HG02981 (cell line): ENCODE measurements at regions not wholly inside any gene's neighbourhood (a gene's known extent, or its start where the extent isn't known, plus 50 kb on each side); places are given as distances from the start of the nearest gene placed in this dataset.
"Not testable (repeated sequence)": the region's sequence is repeated elsewhere in the genome, so short reads cannot be mapped to it uniquely, and the experiment has no call there.

Source experiments
- ATAC-seq: cut with Tn5 transposase; IDR thresholded peaks from one replicate; pipeline ENCODE4 v1.9.1; 2021; ENCODE audit warnings: mild to moderate bottlenecking, moderate library complexity; ENCODE audit not compliant: unreplicated experiment

- no peak for ATAC-seq
Measured at GRCh38 chr15:70242951-70243685, 145.4 kb upstream of the TLE3 start.

- no peak for ATAC-seq
Measured at GRCh38 chr15:70241561-70242320, 144.0 kb upstream of the TLE3 start.

- no peak for ATAC-seq
Measured at GRCh38 chr15:70240820-70241430, 143.2 kb upstream of the TLE3 start.

- no peak for ATAC-seq
Measured at GRCh38 chr15:70240082-70240481, 142.4 kb upstream of the TLE3 start.

- ATAC-seq: no peak
Measured at GRCh38 chr15:70238917-70239316, 141.2 kb upstream of the TLE3 start.

- no peak for ATAC-seq
Measured at GRCh38 chr15:70237626-70238025, 139.9 kb upstream of the TLE3 start.

- ATAC-seq: no peak
Measured at GRCh38 chr15:70236341-70237086, 138.8 kb upstream of the TLE3 start.

- ATAC-seq: no peak
Measured at GRCh38 chr15:70235347-70235746, 137.6 kb upstream of the TLE3 start.

GRCh38 chr15:70234256-70234905, 136.7 kb upstream of the TLE3 start:
- no peak for ATAC-seq

GRCh38 chr15:70231484-70231883, 133.8 kb upstream of the TLE3 start:
- ATAC-seq: no peak

- ATAC-seq: not testable (repeated sequence)
Measured at GRCh38 chr15:70227918-70228317, 130.2 kb upstream of the TLE3 start.

GRCh38 chr15:70227147-70227546, 129.4 kb upstream of the TLE3 start:
- ATAC-seq: no peak

GRCh38 chr15:70226337-70226980, 128.7 kb upstream of the TLE3 start:
- ATAC-seq: no peak

- ATAC-seq: no peak
Measured at GRCh38 chr15:70225416-70225815, 127.7 kb upstream of the TLE3 start.

GRCh38 chr15:70222606-70223005, 124.9 kb upstream of the TLE3 start:
- no peak for ATAC-seq

GRCh38 chr15:70220490-70221096, 122.9 kb upstream of the TLE3 start:
- ATAC-seq: no peak

GRCh38 chr15:70219966-70220365, 122.2 kb upstream of the TLE3 start:
- no peak for ATAC-seq

- no peak for ATAC-seq
Measured at GRCh38 chr15:70219256-70219895, 121.7 kb upstream of the TLE3 start.
